ENCODE measurements at regions not wholly inside any gene's neighbourhood (a gene's known extent, or its start where the extent isn't known, plus 50 kb on each side); places are given as distances from the start of the nearest gene placed in this dataset.

GRCh38 chr2:65939687-65940086 lies 495.2 kb upstream of the MEIS1 start (continued):
- TF ChIP-seq ZNF341 (tag by site-specific recombination; IDR thresholded peaks at IDR 0.05; ENCODE audit: low read depth) (no peak), KLF1 (tag by site-specific recombination; IDR thresholded peaks at IDR 0.05) (no peak), KLF17 (tag by site-specific recombination; IDR thresholded peaks at IDR 0.05) (no peak), ZNF416 (tag by site-specific recombination; IDR thresholded peaks at IDR 0.05) (no peak), ZNF133 (tag by site-specific recombination; IDR thresholded peaks at IDR 0.05) (no peak), ZNF19 (tag by site-specific recombination; IDR thresholded peaks at IDR 0.05; ENCODE audit: low read depth) (no peak), YY1 (tag by site-specific recombination; IDR thresholded peaks at IDR 0.05) (no peak)

- Histone ChIP-seq H3K4me1 (ENCODE audit: control insufficient read depth, insufficient read depth, low read length) (no peaks in the 10 kb centered on the region), H3K9me3 (ENCODE audit: control insufficient read depth, insufficient read depth, low read depth, low read length) (no peaks in the 10 kb centered on the region), H3K36me3 (ENCODE audit: control insufficient read depth in 2 of 2, insufficient read depth in 1 of 2, low read length in 2 of 2) (no peaks in the 10 kb centered on the region), H3K27ac (ENCODE audit: extremely low read depth, low read depth, low read length) (no peak overlapping the region), H3K4me3 (ENCODE audit: low read depth, low read length) (no peak overlapping the region)
- TF ChIP-seq ZNF629 (tag by site-specific recombination; IDR thresholded peaks at IDR 0.05) (0 out of 2 replicates have a peak, but pooled peaks have one; percentile 39), ZNF677 (tag by site-specific recombination; IDR thresholded peaks at IDR 0.05) (no peak)
- ChIA-PET POLR2A (no interaction called here), CTCF (interaction anchor here (1.3 kb wide), 1 partner anchor 18 kb away, joined by 3 read pairs; no protein-coding TSS in a partner anchor)
Measured at GRCh38 chr2:65937379-65938160, 497.4 kb upstream of the MEIS1 start.

GRCh38 chr2:65934992-65935629 lies 499.8 kb upstream of the MEIS1 start:
- H3K4me1 ChIP-seq (ENCODE audit: control insufficient read depth, insufficient read depth, low read length) = no peaks in the 10 kb centered on the region
- H3K4me3 ChIP-seq (ENCODE audit: low read depth, low read length) = no peak overlapping the region
- H3K36me3 ChIP-seq (ENCODE audit: control insufficient read depth in 2 of 2, insufficient read depth in 1 of 2, low read length in 2 of 2) = no peaks in the 10 kb centered on the region
- H3K27ac ChIP-seq (ENCODE audit: extremely low read depth, low read depth, low read length) = no peak overlapping the region
- ChIA-PET POLR2A (no interaction called here), CTCF (interaction anchor here (0.6 kb wide), 1 partner anchor 579 kb away, joined by 9 read pairs; no protein-coding TSS in a partner anchor)
- H3K9me3 ChIP-seq (ENCODE audit: control insufficient read depth, insufficient read depth, low read depth, low read length) = no peaks in the 10 kb centered on the region
- TF ChIP-seq ZNF416 (tag by site-specific recombination; IDR thresholded peaks at IDR 0.05) (no peak), INSM2 (tag by site-specific recombination; IDR thresholded peaks at IDR 0.05) (no peak), IKZF3 (tag by site-specific recombination; IDR thresholded peaks at IDR 0.05) (no peak), PATZ1 (tag by site-specific recombination; IDR thresholded peaks at IDR 0.05) (no peak), ZNF776 (tag by site-specific recombination; IDR thresholded peaks at IDR 0.05; ENCODE audit: borderline replicate concordance) (no peak), OVOL3 (tag by site-specific recombination; IDR thresholded peaks at IDR 0.05) (no peak), BCL6B (tag by site-specific recombination; IDR thresholded peaks at IDR 0.05) (no peak), PRDM10 (tag by site-specific recombination; IDR thresholded peaks at IDR 0.05) (no peak), REPIN1 (tag by site-specific recombination; IDR thresholded peaks at IDR 0.05; ENCODE audit: low read depth) (no peak), ZNF701 (tag by site-specific recombination; IDR thresholded peaks at IDR 0.05) (no peak), ZNF175 (tag by site-specific recombination; IDR thresholded peaks at IDR 0.05) (no peak)
